HuH-7.5 (cell line): ENCODE measurements at regions not wholly inside any gene's neighbourhood (a gene's known extent, or its start where the extent isn't known, plus 50 kb on each side); places are given as distances from the start of the nearest gene placed in this dataset.
A peak's percentile ranks its signal among the peaks of the same experiment; 100 is the strongest.

Experiments
- DNase-seq: peaks from one replicate; pipeline ENCODE4 v3.0.0; 2011; ENCODE audit warnings: low spot score

DNA sequence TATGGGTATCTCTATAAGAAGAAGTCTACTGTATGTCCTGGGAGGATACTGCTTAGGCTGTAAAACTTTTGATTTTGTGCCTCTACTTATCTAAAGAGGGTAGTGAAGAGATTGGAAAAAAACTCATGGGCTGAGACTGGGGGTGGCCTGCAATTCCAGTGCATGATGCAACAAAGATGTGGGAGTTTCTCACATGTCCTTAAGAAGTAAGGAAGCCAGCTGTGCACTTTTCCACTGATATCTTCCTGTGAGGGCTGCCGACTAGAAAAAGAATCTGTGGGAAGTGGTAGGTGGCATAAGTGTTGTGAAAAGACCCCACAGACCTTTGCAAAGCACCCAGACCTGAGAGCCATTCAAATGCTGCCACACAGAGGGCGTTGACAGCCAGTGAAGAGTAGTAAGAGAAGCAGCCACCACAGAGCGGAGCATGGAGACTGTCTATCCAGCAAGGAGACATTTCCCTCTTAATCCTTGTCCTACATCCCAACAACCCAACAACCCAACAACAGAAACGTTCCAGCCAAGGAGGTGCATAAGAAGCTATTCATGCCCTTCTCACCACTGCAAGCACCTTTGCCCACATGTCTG lies 65.1 kb downstream of the PFDN4 start:
- DNase-seq = no peak

GRCh38 chr20:54275359-54276111 lies 67.6 kb downstream of the PFDN4 start:
- no peak for DNase-seq

DNA sequence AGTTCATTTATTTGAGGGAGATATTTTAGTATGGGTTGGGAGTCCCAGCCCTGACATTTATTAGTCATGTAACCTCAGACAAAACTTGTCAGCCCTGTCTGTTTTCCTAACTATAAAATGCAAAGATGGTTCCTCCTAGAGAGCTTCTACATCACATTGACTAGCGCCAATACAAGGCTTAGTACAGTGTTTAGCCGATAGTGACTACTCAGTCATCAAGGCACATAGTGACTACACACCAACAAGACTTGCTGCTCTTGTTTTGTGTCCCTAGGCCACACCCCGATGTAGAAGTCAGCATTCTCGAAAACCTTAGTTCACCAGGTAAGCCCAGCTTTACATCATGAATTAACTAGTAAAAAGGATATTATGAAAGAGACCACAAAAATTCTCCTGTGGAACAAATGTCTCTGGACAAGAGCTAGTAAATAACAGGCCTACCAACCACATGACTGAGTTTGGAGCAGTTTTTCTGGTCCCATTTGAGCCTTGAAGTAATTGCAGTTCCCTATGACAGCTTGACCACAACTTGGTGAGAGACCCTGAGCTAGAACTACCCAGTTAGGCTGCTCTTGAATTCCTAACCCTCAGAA lies 68.8 kb downstream of the PFDN4 start:
- DNase-seq = no peak

DNA sequence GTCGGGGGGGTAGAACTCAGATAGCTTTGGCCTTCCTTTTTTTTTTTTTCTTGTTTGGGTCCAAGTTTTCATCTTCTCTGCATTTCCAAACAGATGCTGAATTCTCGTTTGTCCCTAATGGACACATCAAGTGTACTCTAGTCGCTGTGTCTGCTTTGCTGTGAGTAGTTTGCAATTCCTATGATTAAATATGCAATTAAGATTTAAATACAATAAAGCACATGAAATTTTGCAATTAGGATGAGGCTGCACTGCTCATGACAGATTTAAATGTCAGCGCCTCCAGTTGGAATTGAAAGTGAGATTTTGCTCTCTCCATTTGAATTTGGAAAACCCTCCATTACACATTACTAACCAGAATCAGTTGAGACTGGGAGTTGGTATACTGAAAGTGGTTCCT lies 70.4 kb downstream of the PFDN4 start:
- no peak for DNase-seq

DNA sequence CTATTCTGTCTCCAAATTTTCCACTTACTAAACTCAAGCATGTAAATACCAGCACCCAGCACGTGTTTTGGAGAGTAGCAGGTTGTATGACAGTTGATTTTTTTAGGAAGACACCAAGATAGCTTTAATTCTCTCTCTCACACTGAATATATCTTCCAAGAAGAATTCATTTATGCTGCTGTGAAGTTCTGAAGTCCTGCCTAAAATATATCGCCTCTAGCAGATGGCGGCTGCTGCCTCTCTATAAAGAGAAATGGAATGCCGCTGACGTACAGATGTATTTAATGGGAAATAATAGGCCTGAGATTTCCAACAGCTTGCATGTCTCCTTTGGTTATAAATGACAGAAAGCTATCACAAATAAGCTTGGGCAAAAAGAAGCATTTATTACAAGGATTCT lies 74.7 kb downstream of the PFDN4 start:
- no peak for DNase-seq

DNA sequence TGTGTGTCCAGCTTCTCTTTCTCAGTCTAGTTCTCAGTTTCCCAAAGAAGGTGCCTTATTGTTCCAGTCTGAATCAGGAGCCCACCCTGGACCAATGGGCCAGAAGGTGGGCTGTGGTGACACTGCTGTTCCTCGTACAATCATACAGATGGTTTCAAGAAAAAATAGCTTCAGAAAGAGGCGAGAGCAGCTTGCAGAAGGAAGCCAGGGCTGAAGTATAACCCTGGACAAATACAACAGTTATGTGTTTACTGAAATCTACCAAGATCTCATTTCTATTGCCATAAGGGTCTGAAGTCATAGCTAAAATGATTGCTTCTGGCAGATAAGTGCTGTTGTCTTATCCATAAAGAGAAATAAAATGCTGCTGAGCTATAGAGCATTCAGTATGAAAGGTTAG lies 75.4 kb downstream of the PFDN4 start:
- DNase-seq = no peak

- no peak for DNase-seq
Observed at GRCh38 chr20:54284928-54285704, 77.2 kb downstream of the PFDN4 start.

GRCh38 chr20:54290636-54291035 lies 82.7 kb downstream of the PFDN4 start:
- no peak for DNase-seq

- DNase-seq = no peak
Observed at GRCh38 chr20:54291339-54292010, 83.6 kb downstream of the PFDN4 start.

DNA sequence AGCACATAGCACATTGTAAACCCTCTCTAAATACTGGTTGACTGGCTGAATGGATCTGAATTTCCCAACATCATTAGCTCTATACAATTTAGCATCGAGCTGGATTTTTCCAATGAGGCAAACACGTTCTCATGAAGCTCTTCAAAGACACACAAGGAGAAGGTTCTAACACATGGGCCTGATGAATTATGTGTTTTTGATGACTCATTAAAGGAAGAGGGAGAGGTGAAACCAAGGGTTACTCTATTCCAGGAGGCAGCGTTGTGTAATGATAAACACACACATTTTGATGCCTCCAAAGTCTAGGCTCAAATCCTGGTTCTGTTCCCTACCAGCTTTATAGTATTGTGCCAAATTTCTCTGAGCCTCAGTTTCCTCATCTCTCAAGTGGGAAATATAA lies 84.3 kb downstream of the PFDN4 start:
- no peak for DNase-seq

- no peak for DNase-seq
Observed at GRCh38 chr20:54293526-54293925, 85.6 kb downstream of the PFDN4 start.

DNA sequence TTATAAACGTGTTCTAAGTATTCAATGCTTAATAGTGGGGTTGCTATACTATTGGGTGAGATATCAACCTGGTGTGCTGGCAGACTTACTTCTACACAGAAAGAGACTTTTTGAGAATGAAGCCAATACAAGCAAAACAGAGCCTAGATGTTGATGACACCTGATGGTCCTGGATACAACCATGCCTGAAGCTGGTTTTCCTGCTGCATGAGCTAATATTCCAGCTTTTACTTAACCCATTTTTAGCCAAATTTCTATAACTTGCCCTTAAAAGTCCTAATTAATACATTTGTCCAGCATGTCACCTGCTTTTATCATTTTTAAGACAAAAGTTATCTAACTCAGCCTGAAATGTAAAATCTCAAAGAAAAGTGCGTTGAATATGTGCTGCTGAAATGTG lies 86.2 kb downstream of the PFDN4 start:
- DNase-seq = no peak

- no peak for DNase-seq
Observed at GRCh38 chr20:54295686-54296085, 87.8 kb downstream of the PFDN4 start.

- no peak for DNase-seq
Observed at GRCh38 chr20:54305421-54305820, 97.5 kb downstream of the PFDN4 start.

- DNase-seq = no peak
Observed at GRCh38 chr20:54306985-54307710, 99.3 kb downstream of the PFDN4 start.

DNA sequence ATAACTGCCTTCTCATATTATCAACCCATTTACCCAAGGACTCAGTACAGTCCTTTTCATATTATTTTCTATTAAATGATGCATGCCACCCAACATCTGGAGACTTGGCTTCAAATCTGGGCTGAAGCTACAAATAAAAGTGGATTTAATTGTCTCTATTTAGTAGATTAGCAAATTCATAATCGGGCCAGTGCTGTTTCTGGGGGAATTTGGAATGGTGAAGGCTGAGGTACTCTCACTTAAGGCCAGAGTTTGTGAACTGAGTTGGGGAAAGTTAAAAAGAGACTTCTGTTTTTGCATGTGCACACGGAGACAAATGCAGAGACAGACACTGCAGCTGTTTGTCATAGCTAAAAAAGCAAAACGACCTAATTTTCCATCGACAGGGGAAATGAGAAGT lies 100.9 kb downstream of the PFDN4 start:
- no peak for DNase-seq

DNA sequence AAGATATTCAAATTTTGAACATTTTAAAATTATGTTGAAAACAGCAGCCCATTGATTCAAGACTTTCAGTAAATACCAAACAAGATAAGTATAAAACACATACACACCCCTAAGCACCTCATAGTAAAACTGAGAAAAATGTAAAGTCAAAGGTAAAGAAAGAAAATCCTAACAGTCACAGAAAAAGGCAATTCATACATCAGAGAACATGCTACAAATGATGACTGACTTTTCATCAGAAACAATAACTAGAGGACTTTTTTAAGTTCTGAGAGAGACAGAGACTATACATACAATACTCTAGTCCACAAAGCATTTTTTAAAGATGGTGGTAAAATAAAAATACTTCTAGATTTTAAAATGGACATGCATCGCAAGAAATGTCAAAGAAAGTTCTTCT lies 111.0 kb downstream of the PFDN4 start:
- DNase-seq = no peak

GRCh38 chr20:54320148-54320607 lies 112.3 kb downstream of the PFDN4 start:
- peak; percentile 36 for DNase-seq

GRCh38 chr20:54321352-54322087 lies 113.6 kb downstream of the PFDN4 start:
- DNase-seq = no peak

DNA sequence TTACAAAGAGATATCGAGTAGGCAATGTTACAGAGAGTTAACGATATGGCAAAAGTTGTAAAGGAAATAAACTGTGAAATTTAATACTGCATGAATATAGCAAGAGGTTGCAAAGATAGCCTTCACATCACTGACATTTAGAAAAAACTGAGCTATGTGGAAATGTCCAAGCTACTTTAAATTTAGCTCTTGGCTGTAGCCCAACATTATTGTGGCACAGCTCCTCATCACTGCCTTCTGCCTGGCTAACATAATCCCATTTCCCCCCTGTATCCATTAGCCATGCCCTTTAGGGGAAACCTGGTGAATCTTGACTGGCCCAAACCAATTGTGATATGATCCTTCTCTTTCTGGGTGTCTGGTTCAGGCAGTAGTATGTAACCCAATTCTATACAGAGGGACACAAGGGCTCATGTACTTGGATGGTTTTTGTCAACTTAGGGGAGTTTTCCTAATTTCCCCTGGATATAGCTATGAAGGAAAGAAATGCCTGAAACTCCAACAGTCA lies 115.4 kb downstream of the PFDN4 start:
- DNase-seq = no peak

- no peak for DNase-seq
Observed at GRCh38 chr20:54324041-54324440, 116.2 kb downstream of the PFDN4 start.
